Myocyte (in vitro differentiated cells): ENCODE measurements at regions not wholly inside any gene's neighbourhood (a gene's known extent, or its start where the extent isn't known, plus 50 kb on each side); places are given as distances from the start of the nearest gene placed in this dataset.
"Not testable (repeated sequence)": the region's sequence is repeated elsewhere in the genome, so short reads cannot be mapped to it uniquely, and the experiment has no call there.

Experiments used
- DNase-seq: peaks from one replicate; pipeline ENCODE4 v3.0.0-alpha.2; 2012; ENCODE audit warnings: low read depth

- DNase-seq: no peak
Observed at GRCh38 chr4:189845145-189845846, 95.4 kb upstream of the FRG1 start.

DNA sequence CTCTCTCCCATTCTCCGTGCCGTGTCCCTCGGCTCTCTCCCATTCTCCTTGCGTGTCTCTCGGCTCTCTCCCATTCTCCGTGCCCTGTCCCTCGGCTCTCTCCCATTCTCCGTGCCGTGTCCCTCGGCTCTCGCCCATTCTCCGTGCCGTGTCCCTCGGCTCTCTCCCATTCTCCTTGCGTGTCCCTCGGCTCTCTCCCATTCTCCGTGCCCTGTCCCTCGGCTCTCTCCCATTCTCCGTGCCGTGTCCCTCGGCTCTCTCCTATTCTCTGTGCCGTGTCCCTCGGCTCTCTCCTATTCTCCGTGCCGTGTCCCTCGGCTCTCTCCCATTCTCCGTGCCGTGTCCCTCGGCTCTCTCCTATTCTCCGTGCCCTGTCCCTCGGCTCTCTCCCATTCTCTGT is 94.6 kb upstream of the FRG1 start:
- not testable (repeated sequence) for DNase-seq

- DNase-seq: not testable (repeated sequence)
Observed at GRCh38 chr4:189846608-189847007, 94.1 kb upstream of the FRG1 start.

DNA sequence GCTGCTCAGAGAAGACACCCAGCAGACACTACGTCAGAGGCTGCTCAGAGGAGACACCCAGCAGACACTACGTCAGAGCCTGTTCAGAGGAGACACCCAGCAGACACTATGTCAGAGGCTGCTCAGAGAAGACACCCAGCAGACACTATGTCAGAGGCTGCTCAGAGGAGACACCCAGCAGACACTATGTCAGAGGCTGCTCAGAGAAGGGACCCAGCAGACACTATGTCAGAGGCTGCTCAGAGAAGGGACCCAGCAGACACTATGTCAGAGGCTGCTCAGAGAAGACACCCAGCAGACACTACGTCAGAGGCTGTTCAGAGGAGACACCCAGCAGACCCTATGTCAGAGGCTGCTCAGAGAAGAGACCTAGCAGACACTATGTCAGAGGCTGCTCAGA is 92.0 kb upstream of the FRG1 start:
- DNase-seq: not testable (repeated sequence)

DNA sequence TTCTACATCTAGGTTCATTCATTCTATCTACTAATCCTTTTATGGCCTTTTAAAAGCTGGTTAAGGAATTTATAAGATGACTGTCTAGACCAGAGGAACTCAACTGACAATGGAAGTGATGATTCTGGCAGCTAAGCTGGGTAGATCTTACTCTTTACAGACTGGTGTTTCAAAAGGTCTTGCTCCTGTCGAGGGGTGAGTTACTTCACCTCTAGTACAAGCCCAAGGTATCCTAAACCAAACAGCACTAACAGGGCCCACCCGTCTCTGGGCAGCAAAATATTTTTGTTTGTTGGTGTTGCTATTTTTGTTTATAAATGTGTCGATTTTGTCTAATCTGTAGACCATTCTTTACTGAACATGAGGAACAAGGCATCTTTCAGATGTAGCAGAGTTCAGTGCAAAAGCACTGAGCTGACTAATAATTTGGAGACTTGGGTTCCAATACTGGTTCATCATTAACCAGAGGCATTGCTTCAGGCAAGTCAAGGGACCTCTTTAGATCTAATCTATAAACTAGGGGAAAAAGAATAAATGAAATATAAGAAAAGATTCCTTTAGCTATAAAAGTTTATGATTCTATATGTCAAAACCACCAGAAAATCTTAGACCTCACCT is 90.3 kb upstream of the FRG1 start:
- no peak for DNase-seq

- no peak for DNase-seq
Observed at GRCh38 chr4:189858435-189858834, 82.2 kb upstream of the FRG1 start.

DNA sequence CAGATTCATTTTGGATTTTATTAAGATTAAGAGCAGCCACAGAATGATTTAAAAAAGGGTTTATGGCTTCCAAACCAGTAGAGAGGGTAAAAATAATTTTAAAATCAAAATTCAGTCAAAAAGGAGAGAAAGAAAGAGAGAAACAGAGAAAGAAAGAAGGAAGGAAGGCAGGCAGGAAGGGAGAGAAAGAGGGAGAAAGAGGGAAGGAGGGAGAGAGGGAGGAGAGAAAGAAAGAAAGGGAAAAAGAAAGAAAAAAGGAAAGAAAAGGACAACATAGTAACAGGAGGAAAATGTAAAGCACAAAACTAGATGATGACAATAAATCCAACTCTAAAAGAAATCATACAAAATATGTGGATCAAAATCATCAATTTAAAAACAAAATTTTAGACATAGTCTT is 79.6 kb upstream of the FRG1 start:
- DNase-seq: no peak

GRCh38 chr4:189869236-189869635 is 71.4 kb upstream of the FRG1 start:
- DNase-seq: no peak

DNA sequence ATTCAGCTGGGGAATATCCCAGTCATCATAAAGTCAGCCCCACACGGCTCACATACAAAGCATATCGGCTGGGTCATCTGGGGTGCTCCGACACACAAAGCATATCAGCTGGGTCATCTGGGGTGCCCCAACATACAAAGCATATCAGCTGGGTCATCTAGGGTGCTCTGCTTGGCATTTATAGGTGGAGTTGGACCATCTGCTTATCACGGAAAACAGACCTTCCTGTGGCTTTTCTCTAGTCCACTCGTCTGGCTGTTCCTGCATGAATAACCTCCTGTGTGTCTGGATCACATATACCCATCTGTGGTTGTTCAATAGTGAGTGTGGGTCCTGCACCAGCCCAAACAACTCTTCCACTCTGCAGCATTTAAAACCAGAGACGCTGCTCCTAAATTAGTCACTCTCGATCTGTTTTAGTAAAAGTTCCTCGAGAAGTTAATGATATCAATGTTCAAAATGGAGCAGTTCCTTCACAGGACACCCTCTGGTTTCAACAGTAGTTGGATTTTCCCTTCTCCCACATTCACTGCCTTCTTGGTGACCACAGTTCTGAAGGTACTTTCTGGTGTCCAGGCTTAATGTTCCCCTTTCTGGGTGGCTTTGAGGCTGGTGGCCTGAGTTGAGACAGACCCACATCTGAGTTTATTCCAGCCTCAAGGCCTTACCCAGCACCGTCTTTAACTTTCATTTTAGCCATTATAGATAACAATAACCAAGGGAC is 70.0 kb upstream of the FRG1 start:
- DNase-seq: no peak

GRCh38 chr4:189874591-189874990 is 66.1 kb upstream of the FRG1 start:
- DNase-seq: no peak

DNA sequence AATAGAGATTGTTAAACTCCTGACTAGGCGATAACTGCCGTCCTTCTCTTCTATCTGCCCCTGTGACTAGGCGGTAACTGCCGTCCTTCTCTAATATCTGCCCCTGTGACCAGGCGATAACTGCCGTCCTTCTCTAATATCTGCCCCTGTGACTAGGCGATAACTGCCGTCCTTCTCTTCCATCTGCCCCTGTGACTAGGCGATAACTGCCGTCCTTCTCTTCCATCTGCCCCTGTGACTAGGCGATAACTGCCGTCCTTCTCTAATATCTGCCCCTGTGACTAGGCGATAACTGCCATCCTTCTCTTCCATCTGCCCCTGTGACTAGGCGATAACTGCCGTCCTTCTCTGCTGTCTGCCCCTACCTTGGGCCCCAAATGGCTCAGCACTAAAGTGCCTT is 59.5 kb upstream of the FRG1 start:
- not testable (repeated sequence) for DNase-seq

DNA sequence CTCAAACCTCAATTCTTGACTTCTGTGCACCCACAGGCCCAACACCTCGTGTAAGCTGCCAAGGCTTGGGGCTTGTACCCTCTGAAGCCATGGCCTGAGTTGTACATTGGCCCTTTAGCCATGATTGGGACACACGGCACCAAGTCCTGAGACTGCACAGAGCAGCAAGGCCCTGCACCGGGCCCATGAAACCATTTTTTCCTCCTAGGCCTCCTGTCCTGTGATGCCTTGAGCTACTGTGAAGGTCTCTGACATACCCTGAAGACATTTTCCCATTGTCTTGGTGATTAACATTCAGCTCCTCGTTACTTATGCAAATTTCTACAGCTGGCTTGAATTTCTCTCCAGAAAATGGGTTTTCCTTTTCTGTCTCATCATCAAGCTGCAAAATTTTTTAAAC is 52.3 kb upstream of the FRG1 start:
- DNase-seq: not testable (repeated sequence)
